MM.1S (cell line): ENCODE measurements at regions not wholly inside any gene's neighbourhood (a gene's known extent, or its start where the extent isn't known, plus 50 kb on each side); places are given as distances from the start of the nearest gene placed in this dataset.

Experiments
- DNase-seq: peaks from one replicate; pipeline ENCODE4 v3.0.0-alpha.2; 2015
- H2AFZ ChIP-seq: fragments of 300-600 bp; sonication (generic); 2 replicates; pipeline ENCODE4 v1.6.0; 2016; ENCODE audit warnings: antibody characterized with exemption, low read length
- H3F3A ChIP-seq: fragments of 300-600 bp; sonication (generic); 2 replicates; pipeline ENCODE4 v1.6.1; 2016; ENCODE audit warnings: mild to moderate bottlenecking, antibody characterized with exemption, low read length, moderate library complexity, mixed read lengths; ENCODE audit not compliant: insufficient read depth
- H3K27ac ChIP-seq: fragments of 300-600 bp; sonication (generic); 2 replicates; pipeline ENCODE4 v1.5.1; 2016; ENCODE audit warnings: mild to moderate bottlenecking, low read length
- H3K27me3 ChIP-seq: fragments of 300-600 bp; sonication (generic); replicated peaks from 2 replicates; pipeline ENCODE4 v1.6.0; 2016; ENCODE audit warnings: low read length; ENCODE audit not compliant: insufficient read depth
- H3K36me3 ChIP-seq: fragments of 300-600 bp; sonication (generic); replicated peaks from 2 replicates; pipeline ENCODE4 v1.6.1; 2016; ENCODE audit warnings: mild to moderate bottlenecking, low read length, mixed read lengths; ENCODE audit not compliant: insufficient read depth
- H3K4me1 ChIP-seq: fragments of 300-600 bp; sonication (generic); 2 replicates; pipeline ENCODE4 v1.6.1; 2016; ENCODE audit warnings: low read length, mixed read lengths
- H3K4me2 ChIP-seq: fragments of 300-600 bp; sonication (generic); 2 replicates; pipeline ENCODE4 v1.6.0; 2016; ENCODE audit warnings: low read depth, low read length
- H3K4me3 ChIP-seq: fragments of 300-600 bp; sonication (generic); 2 replicates; pipeline ENCODE4 v1.5.1; 2016; ENCODE audit warnings: low read length, mixed read lengths
- H3K79me2 ChIP-seq: fragments of 300-600 bp; sonication (generic); 2 replicates; pipeline ENCODE4 v1.6.1; 2016; ENCODE audit warnings: mixed run types, low read length, mixed read lengths
- H3K9ac ChIP-seq: fragments of 300-600 bp; sonication (generic); 2 replicates; pipeline ENCODE4 v1.6.1; 2016; ENCODE audit warnings: low read length, mixed read lengths
- H3K9me2 ChIP-seq: fragments of 300-600 bp; sonication (generic); replicated peaks from 2 replicates; pipeline ENCODE4 v1.6.1; 2016; ENCODE audit warnings: mild to moderate bottlenecking, low read length, mixed read lengths; ENCODE audit not compliant: insufficient read depth
- H3K9me3 ChIP-seq: fragments of 300-600 bp; sonication (generic); replicated peaks from 2 replicates; pipeline ENCODE4 v1.6.1; 2016; ENCODE audit warnings: mild to moderate bottlenecking, low read length, mixed read lengths; ENCODE audit not compliant: insufficient read depth
- H4K20me1 ChIP-seq: fragments of 300-600 bp; sonication (generic); 2 replicates; pipeline ENCODE4 v1.6.1; 2016; ENCODE audit warnings: mild to moderate bottlenecking, low read length, moderate library complexity, mixed read lengths; ENCODE audit not compliant: insufficient read depth
- CTCF ChIP-seq: fragments of 300-600 bp; sonication (generic); IDR thresholded peaks from 2 replicates; pipeline ENCODE4 v1.5.1; 2016; ENCODE audit warnings: antibody characterized with exemption, low read length, mixed read lengths
- EZH2 ChIP-seq: fragments of 300-600 bp; sonication (generic); optimal IDR thresholded peaks from 2 replicates; pipeline ENCODE3; 2017; ENCODE audit warnings: low read depth, mild to moderate bottlenecking, antibody characterized with exemption, low read length, mixed read lengths
- EZH2phosphoT487 ChIP-seq: fragments of 300-600 bp; sonication (generic); IDR thresholded peaks from 2 replicates; pipeline ENCODE4 v1.6.1; 2018; ENCODE audit warnings: antibody characterized with exemption, low read length

- H3F3A ChIP-seq: no peaks in the 10 kb centered on the region
- no peaks in the 10 kb centered on the region for H3K79me2 ChIP-seq
- no peak overlapping the region for H2AFZ ChIP-seq
- H3K4me1 ChIP-seq: no peaks in the 10 kb centered on the region
- no peaks in the 10 kb centered on the region for H3K9me3 ChIP-seq
- H3K27ac ChIP-seq: no peak overlapping the region
- no peak overlapping the region for H3K9ac ChIP-seq
- H3K4me3 ChIP-seq: no peak overlapping the region
- H4K20me1 ChIP-seq: no peaks in the 10 kb centered on the region
- H3K9me2 ChIP-seq: no peaks in the 10 kb centered on the region
- TF ChIP-seq CTCF (no peak), EZH2 (no peak), EZH2phosphoT487 (no peak)
- no peak for DNase-seq
- no peaks in the 10 kb centered on the region for H3K27me3 ChIP-seq
- no peaks in the 10 kb centered on the region for H3K36me3 ChIP-seq
- no peak overlapping the region for H3K4me2 ChIP-seq
Measured at GRCh38 chrX:6885396-6885795, 262.1 kb upstream of the STS start.

- no peak overlapping the region for H3K4me2 ChIP-seq
- no peaks in the 10 kb centered on the region for H3K27me3 ChIP-seq
- no peaks in the 10 kb centered on the region for H3K9me2 ChIP-seq
- no peak overlapping the region for H3K27ac ChIP-seq
- no peaks in the 10 kb centered on the region for H4K20me1 ChIP-seq
- no peaks in the 10 kb centered on the region for H3K9me3 ChIP-seq
- H3F3A ChIP-seq: no peaks in the 10 kb centered on the region
- H3K4me1 ChIP-seq: no peaks in the 10 kb centered on the region
- H3K4me3 ChIP-seq: no peak overlapping the region
- no peaks in the 10 kb centered on the region for H3K36me3 ChIP-seq
- H3K9ac ChIP-seq: no peak overlapping the region
- TF ChIP-seq EZH2 (no peak), CTCF (no peak), EZH2phosphoT487 (no peak)
- H2AFZ ChIP-seq: no peak overlapping the region
- no peaks in the 10 kb centered on the region for H3K79me2 ChIP-seq
- no peak for DNase-seq
Measured at GRCh38 chrX:6861456-6861855, 286.1 kb upstream of the STS start.

GRCh38 chrX:6857749-6858148 is 289.8 kb upstream of the STS start:
- H3K4me1 ChIP-seq: no peaks in the 10 kb centered on the region
- no peaks in the 10 kb centered on the region for H3K9me2 ChIP-seq
- H2AFZ ChIP-seq: no peak overlapping the region

More at GRCh38 chrX:6857749-6858148, 289.8 kb upstream of the STS start:
- Histone ChIP-seq H3K9ac (no peak overlapping the region), H3K9me3 (no peaks in the 10 kb centered on the region), H3F3A (no peaks in the 10 kb centered on the region), H3K4me3 (no peak overlapping the region), H3K79me2 (no peaks in the 10 kb centered on the region), H3K36me3 (no peaks in the 10 kb centered on the region), H3K27ac (no peak overlapping the region), H3K27me3 (no peaks in the 10 kb centered on the region), H3K4me2 (no peak overlapping the region), H4K20me1 (no peaks in the 10 kb centered on the region)
- DNase-seq: no peak
- TF ChIP-seq EZH2 (no peak), EZH2phosphoT487 (no peak), CTCF (no peak)
